Keratinocyte (primary cell): ENCODE measurements at regions not wholly inside any gene's neighbourhood (a gene's known extent, or its start where the extent isn't known, plus 50 kb on each side); places are given as distances from the start of the nearest gene placed in this dataset.

Source experiments
- DNase-seq: peaks from one replicate; pipeline ENCODE4 v3.0.0-alpha.2; 2011; ENCODE audit warnings: low read depth, missing footprints, low spot score
- FAIRE-seq: peaks from 2 replicates; lab custom pipeline; 2011; peaks lifted over from hg19 to GRCh38; lab: Jason Lieb, UNC
- H2AFZ ChIP-seq: 2 replicates; pipeline ENCODE4 v1.6.0; 2012; ENCODE audit warnings: low read length, control low read depth, inconsistent platforms; ENCODE audit not compliant: control insufficient read depth
- H3K27ac ChIP-seq: 2 replicates; pipeline ENCODE4 v1.5.1; 2011; ENCODE audit warnings: low read length; ENCODE audit not compliant: control insufficient read depth, insufficient read depth
- H3K27me3 ChIP-seq: 3 replicates; pipeline ENCODE4 v1.6.0; 2011; ENCODE audit warnings: low read length; ENCODE audit not compliant: control insufficient read depth, insufficient read depth; ENCODE audit errors: extremely low read depth
- H3K36me3 ChIP-seq, 2 experiments: 2 replicates in 1 of 2; 3 replicates in 1 of 2; pipeline ENCODE4 v1.5.1; 2011; ENCODE audit warnings: low read length in 2 of 2, mild to moderate bottlenecking in 1 of 2; ENCODE audit not compliant: control insufficient read depth in 2 of 2, insufficient read depth in 2 of 2; ENCODE audit errors: extremely low read depth in 1 of 2
- H3K4me1 ChIP-seq: 3 replicates; pipeline ENCODE4 v1.5.1; 2011; ENCODE audit warnings: low read length; ENCODE audit not compliant: control insufficient read depth, insufficient read depth; ENCODE audit errors: extremely low read depth
- H3K4me2 ChIP-seq: 3 replicates; pipeline ENCODE4 v1.6.0; 2011; ENCODE audit warnings: low read depth, low read length; ENCODE audit not compliant: control insufficient read depth, insufficient read depth; ENCODE audit errors: extremely low read depth
- H3K4me3 ChIP-seq, 3 experiments: fragments of 200-600 bp in 1 of 3; sonication (generic) in 1 of 3; 2 replicates in 2 of 3; 3 replicates in 1 of 3; pipeline ENCODE4 v1.5.1; 2011 to 2016; ENCODE audit warnings: low read length in 3 of 3, mild to moderate bottlenecking in 3 of 3, control low read depth in 2 of 3, inconsistent platforms in 1 of 3, low read depth in 1 of 3, mixed read lengths in 1 of 3, mixed run types in 1 of 3, moderate library complexity in 1 of 3; ENCODE audit not compliant: control insufficient read depth in 2 of 3, insufficient read depth in 2 of 3; ENCODE audit errors: extremely low read depth in 1 of 3
- H3K79me2 ChIP-seq: 2 replicates; pipeline ENCODE4 v1.6.0; 2012; ENCODE audit warnings: low read length; ENCODE audit not compliant: control insufficient read depth, insufficient read depth
- H3K9ac ChIP-seq: 3 replicates; pipeline ENCODE4 v1.6.0; 2011; ENCODE audit warnings: low read length; ENCODE audit not compliant: control insufficient read depth, insufficient read depth; ENCODE audit errors: extremely low read depth
- H3K9me1 ChIP-seq: 3 replicates; pipeline ENCODE4 v1.6.0; 2011; ENCODE audit warnings: low read length; ENCODE audit not compliant: control insufficient read depth, insufficient read depth; ENCODE audit errors: extremely low read depth
- H3K9me3 ChIP-seq: 2 replicates; pipeline ENCODE4 v1.5.1; 2012; ENCODE audit warnings: low read depth, low read length; ENCODE audit not compliant: control insufficient read depth
- H4K20me1 ChIP-seq: 3 replicates; pipeline ENCODE4 v1.6.0; 2011; ENCODE audit warnings: low read length; ENCODE audit not compliant: control insufficient read depth, insufficient read depth; ENCODE audit errors: extremely low read depth
- CTCF ChIP-seq, 3 experiments: IDR thresholded peaks in 1 of 3; conservative IDR thresholded peaks in 1 of 3; optimal IDR thresholded peaks in 1 of 3; 2 replicates in 2 of 3; 3 replicates in 1 of 3; pipeline versions ENCODE3 to v1.5.1; 2011; ENCODE audit warnings: low read length in 3 of 3, mild to moderate bottlenecking in 3 of 3, moderate library complexity in 2 of 3, control low read depth in 1 of 3, inconsistent platforms in 1 of 3; ENCODE audit not compliant: insufficient read depth in 2 of 3; ENCODE audit errors: extremely low read depth in 1 of 3
- EZH2 ChIP-seq: IDR thresholded peaks from one replicate; pipeline ENCODE4 v1.6.1; 2012; ENCODE audit warnings: inconsistent platforms, mild to moderate bottlenecking, low read length, moderate library complexity
- dilution Hi-C: fragments of 300-500 bp; cut with MboI; formaldehyde crosslinking; loops from one replicate; pipeline ENCODE4 v1.7.0; 2020; ENCODE audit warnings: low sequenced_read_pairs; ENCODE audit not compliant: extremely low pct_ligation_motif_present

GRCh38 chr3:71910108-71910507 is 125.2 kb upstream of the PROK2 start:
- no peak overlapping the region for H3K27ac ChIP-seq
- FAIRE-seq (no peak), DNase-seq (no peak)
- H3K9ac ChIP-seq, result no peak overlapping the region
- no peak for TF ChIP-seq CTCF (optimal IDR thresholded peaks at IDR 0.05 in 1 of 3, IDR thresholded peaks at IDR 0.05 in 1 of 3, conservative IDR thresholded peaks at IDR 0.05 in 1 of 3; ENCODE audit: extremely low read depth in 1 of 3, insufficient read depth in 2 of 3, low read length in 3 of 3)
- TF ChIP-seq EZH2, result no peak
- H3K4me3 ChIP-seq, result no peak overlapping the region
- H3K4me1 ChIP-seq, result no peaks in the 10 kb centered on the region
- dilution Hi-C loops, result no loop called here
- H3K9me3 ChIP-seq, result no peaks in the 10 kb centered on the region
- no peaks in the 10 kb centered on the region for H3K9me1 ChIP-seq
- H3K27me3 ChIP-seq, result peaks cover 15% of the 10 kb centered on the region
- no peaks in the 10 kb centered on the region for H3K36me3 ChIP-seq
- no peaks in the 10 kb centered on the region for H3K79me2 ChIP-seq
- H3K4me2 ChIP-seq, result no peak overlapping the region
- no peaks in the 10 kb centered on the region for H4K20me1 ChIP-seq
- no peak overlapping the region for H2AFZ ChIP-seq

- dilution Hi-C loops, result no loop called here
- Histone ChIP-seq H4K20me1 (no peaks in the 10 kb centered on the region), H3K4me3 (no peak overlapping the region), H3K79me2 (no peaks in the 10 kb centered on the region), H3K27me3 (peaks cover 18% of the 10 kb centered on the region), H3K27ac (no peak overlapping the region), H3K4me1 (no peaks in the 10 kb centered on the region), H3K9me1 (no peaks in the 10 kb centered on the region), H3K9me3 (no peaks in the 10 kb centered on the region), H3K36me3 (no peaks in the 10 kb centered on the region), H3K4me2 (no peak overlapping the region), H3K9ac (no peak overlapping the region), H2AFZ (no peak overlapping the region)
- FAIRE-seq (no peak), DNase-seq (no peak)
- TF ChIP-seq CTCF (optimal IDR thresholded peaks at IDR 0.05 in 1 of 3, IDR thresholded peaks at IDR 0.05 in 1 of 3, conservative IDR thresholded peaks at IDR 0.05 in 1 of 3; ENCODE audit: extremely low read depth in 1 of 3, insufficient read depth in 2 of 3, low read length in 3 of 3) (no peak), EZH2 (no peak)
Measured at GRCh38 chr3:71907996-71908395, 123.0 kb upstream of the PROK2 start.
